GM11168 (cell line): ENCODE measurements at regions not wholly inside any gene's neighbourhood (a gene's known extent, or its start where the extent isn't known, plus 50 kb on each side); places are given as distances from the start of the nearest gene placed in this dataset.
"Not testable (repeated sequence)": the region's sequence is repeated elsewhere in the genome, so short reads cannot be mapped to it uniquely, and the experiment has no call there.

Experiments
- in situ Hi-C: fragments of 300-500 bp; cut with MboI; formaldehyde crosslinking; loops from one replicate; pipeline ENCODE4 v1.12.0; 2022; ENCODE audit warnings: low sequenced_read_pairs; ENCODE audit not compliant: unreplicated experiment

GRCh38 chr2:142531377-142531776 lies 346.1 kb upstream of the KYNU start:
- in situ Hi-C loops: no loop called here

GRCh38 chr2:142525720-142526119 lies 351.7 kb upstream of the KYNU start:
- in situ Hi-C loops: no loop called here

- in situ Hi-C loops: no loop called here
Observed at GRCh38 chr2:142521492-142521891, 356.0 kb upstream of the KYNU start.

- in situ Hi-C loops: no loop called here
Observed at GRCh38 chr2:142515493-142515892, 362.0 kb upstream of the KYNU start.

DNA sequence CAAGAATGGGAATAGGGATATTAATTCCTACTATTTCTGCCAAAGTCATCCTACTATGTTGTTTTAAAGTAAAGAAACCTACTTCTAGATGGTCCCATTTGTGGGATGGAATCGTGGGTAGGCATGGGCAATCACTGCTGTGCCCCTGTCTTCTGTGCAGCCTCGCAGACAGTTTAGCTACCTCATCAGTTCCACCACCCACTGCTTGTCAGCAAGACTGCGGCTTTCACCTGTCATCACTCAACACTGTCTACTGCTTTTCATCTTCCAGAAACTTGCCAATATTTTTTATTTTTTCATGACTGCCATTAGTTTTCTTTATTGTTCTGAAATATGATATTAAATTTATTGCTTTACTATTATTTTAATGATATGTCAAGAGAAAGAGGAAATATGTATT lies 368.1 kb upstream of the KYNU start:
- in situ Hi-C loops: no loop called here

- in situ Hi-C loops: no loop called here
Observed at GRCh38 chr2:142504754-142505153, 372.7 kb upstream of the KYNU start.

DNA sequence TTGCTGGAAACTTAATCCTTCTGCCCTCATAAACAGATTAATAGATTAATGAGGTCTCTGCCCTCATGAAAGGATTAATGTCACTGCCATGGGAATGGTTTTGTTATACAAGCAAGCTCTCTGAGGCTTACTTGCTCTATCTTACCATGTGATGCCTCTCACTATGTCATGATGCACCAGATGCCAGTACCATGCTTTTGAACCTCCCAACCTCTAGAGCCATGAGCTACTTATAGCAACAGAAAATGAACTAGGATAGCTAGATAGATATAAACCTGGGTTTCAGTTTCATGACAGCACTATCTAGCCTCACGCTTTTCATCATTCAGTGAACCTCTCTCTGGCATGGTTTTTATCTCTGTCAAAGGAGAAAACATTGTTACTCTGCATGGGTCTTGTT lies 371.6 kb upstream of the LRP1B start:
- in situ Hi-C loops: no loop called here

- in situ Hi-C loops: no loop called here
Observed at GRCh38 chr2:142495141-142495540, 364.3 kb upstream of the LRP1B start.

DNA sequence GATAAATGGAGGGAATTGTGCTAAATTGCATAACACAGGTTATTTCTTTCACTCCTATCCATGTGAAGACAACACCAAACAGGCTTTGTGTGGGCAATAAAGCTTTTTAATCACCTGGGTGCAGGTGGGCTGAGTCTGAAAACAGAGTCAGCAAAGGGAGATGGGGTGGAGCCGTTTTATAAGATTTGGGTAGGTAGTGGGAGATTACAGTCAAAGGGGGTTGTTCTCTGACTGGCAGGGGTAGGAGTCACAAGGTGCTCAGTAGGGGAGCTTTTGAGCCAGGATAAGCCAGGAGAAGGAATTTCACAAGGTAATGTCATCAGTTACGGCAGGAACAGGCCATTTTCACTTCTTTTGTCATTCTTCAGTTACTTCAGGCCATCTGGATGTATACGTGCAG lies 358.8 kb upstream of the LRP1B start:
- in situ Hi-C loops: not testable (repeated sequence)

GRCh38 chr2:142484111-142484510 lies 353.3 kb upstream of the LRP1B start:
- in situ Hi-C loops: no loop called here

GRCh38 chr2:142483653-142484052 lies 352.8 kb upstream of the LRP1B start:
- in situ Hi-C loops: no loop called here

- in situ Hi-C loops: no loop called here
Observed at GRCh38 chr2:142478206-142478605, 347.4 kb upstream of the LRP1B start.

- in situ Hi-C loops: no loop called here
Observed at GRCh38 chr2:142472382-142472781, 341.6 kb upstream of the LRP1B start.

DNA sequence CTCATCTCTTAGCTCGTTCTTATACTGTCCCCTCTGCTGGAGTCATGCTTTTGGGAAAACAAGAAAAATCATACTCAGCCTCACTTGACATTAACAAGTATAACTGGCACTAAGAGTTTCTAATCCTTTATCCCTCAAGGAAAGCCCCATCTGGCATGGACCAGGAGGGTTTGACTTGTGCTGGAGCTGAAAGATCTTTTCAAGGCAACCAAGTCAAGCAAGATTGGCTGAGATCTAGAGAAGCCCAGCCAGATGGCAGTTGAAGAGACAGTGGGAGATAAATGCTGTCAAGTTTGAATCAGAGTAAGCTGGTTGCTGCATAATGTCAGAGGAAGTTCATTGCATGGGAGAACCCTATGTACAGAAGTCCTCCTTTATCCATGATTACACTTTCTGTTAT lies 336.5 kb upstream of the LRP1B start:
- in situ Hi-C loops: no loop called here

DNA sequence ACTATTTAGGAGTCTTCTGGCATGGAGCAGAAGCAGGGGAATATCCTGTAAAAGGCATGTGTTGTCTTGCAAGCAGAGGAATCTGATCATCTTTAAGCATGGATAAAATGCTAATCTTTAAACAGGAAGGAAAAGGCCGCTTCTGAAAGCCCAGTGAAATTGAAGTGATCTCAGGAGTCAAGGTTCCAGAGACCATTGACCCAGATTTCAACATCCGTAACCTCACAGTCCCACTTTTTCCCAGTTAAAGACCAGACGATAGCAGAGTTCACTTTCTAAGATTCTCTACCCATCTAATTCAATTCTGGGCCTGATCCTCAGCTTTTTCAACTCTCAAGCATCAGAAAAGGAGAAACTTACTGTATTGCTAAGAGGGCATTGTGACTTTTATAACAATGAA lies 332.2 kb upstream of the LRP1B start:
- in situ Hi-C loops: no loop called here

DNA sequence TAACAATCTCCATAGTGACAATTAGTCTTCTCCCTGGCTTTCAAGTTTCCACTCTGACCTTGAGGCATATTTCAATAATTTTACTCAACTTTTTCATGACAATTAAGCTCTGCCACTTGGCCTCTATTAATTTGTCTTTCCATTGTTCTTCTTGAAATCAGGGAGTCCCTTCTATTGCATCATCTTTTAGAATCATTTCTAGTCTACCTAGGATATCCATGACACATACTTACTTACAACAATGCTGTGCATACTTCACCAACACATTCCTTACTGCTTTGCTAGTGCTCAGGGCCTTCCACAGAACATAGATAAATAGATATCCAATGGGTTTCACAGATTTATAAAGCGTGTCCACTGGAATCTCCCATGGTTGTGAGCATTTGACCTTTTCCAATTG lies 331.5 kb upstream of the LRP1B start:
- in situ Hi-C loops: no loop called here

GRCh38 chr2:142445551-142446072 lies 314.8 kb upstream of the LRP1B start:
- in situ Hi-C loops: no loop called here

- in situ Hi-C loops: no loop called here
Observed at GRCh38 chr2:142445023-142445422, 314.2 kb upstream of the LRP1B start.

DNA sequence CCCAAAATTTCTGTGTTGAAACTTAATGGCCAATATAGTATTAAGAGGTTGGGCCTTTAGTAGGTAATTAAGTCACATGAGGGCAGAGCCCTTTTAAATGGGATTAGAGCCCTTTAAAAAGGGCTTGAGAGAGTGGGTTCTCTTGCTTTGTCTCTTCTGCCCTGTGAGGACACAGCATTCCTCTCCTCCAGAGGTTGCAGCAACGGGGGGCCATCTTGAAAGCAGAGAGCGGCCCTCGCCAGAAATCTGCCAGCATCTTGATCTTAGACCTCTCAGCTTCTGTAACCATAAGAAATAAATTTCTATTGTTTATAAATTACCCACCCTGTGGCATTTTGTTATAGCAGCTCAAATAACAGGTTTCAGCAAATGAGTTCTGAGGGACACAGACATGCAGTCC lies 305.0 kb upstream of the LRP1B start:
- in situ Hi-C loops: no loop called here

DNA sequence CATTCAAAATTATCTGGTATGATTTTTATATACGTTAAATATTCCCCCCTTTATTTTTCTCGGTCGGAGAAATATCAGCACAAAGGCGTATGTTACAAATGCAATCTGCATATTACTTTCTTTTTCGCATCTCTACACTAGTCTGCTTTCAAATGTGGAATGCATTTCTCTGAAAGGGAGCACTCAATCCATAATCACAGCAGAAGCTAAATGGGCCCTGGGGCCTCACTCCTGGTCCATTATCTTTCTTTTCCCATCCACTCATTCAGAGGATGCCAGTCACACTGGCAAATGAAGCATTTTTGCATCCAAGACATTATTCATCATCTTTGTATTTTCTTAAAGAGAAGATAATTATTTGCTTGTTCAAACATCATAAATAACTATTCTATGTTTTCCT lies 295.2 kb upstream of the LRP1B start:
- in situ Hi-C loops: no loop called here

- in situ Hi-C loops: no loop called here
Observed at GRCh38 chr2:142425551-142425950, 294.7 kb upstream of the LRP1B start.

DNA sequence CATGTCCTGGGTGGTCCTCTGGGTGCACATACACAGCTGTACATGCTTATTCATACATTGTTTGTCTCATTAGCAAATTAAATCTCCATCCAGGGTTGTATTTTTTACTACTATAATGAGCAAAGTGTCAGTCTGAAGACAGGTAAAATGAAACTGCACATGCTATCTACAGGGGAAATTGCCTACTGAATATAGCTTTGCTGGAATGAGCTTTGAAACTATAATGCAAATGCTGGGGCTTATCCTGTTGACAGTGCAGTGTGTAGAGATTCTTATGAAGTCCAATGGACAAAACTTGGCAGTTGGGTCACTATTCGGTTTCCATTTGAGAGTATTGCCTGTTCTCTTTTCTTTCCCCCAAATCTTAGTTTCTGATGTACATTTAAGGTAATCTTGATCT lies 292.8 kb upstream of the LRP1B start:
- in situ Hi-C loops: no loop called here

DNA sequence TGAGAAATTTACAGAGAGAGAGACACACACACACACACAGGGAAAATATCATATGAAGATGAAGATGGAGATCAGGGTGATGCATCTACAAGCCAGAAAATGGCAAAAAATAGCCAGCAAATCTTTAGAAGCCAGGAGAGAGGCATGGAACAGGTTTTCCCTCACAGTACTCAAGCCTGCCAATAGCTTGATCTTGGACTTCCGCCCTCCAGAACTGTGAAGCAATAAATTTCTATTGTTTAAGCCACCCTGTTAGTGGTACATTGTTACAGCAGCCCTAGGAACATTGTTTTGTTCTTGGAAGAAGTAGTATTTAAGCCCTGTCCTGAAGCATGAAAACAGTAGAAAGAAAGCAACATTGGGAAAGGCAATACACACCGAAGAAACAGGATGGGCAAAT lies 292.0 kb upstream of the LRP1B start:
- in situ Hi-C loops: no loop called here
